OCI-LY3 (cell line): ENCODE measurements at regions not wholly inside any gene's neighbourhood (a gene's known extent, or its start where the extent isn't known, plus 50 kb on each side); places are given as distances from the start of the nearest gene placed in this dataset.

Source experiments
- H2AFZ ChIP-seq: fragments of 200-600, 300-600 bp; shearing (Covaris generic); 2 replicates; pipeline ENCODE4 v1.6.0; 2014; ENCODE audit warnings: antibody characterized with exemption, low read depth, low read length
- H3K27ac ChIP-seq: fragments of 200-600, 300-600 bp; sonication (generic); 2 replicates; pipeline ENCODE4 v1.5.1; 2014; ENCODE audit warnings: mild to moderate bottlenecking, low read length, moderate library complexity, mixed read lengths
- H3K27me3 ChIP-seq: fragments of 200-600, 300-600 bp; sonication (generic); 2 replicates; pipeline ENCODE4 v1.6.1; 2014; ENCODE audit warnings: low read depth, low read length, mixed read lengths
- H3K36me3 ChIP-seq: fragments of 200-600, 300-600 bp; sonication (generic); replicated peaks from 2 replicates; pipeline ENCODE3; 2014; ENCODE audit warnings: low read depth, low read length, mixed read lengths
- H3K4me1 ChIP-seq: fragments of 300-600, 200-600 bp; sonication (generic); 2 replicates; pipeline ENCODE4 v1.6.1; 2014; ENCODE audit warnings: low read length, mixed read lengths
- H3K4me2 ChIP-seq: fragments of 200-600, 300-600 bp; sonication (generic); 2 replicates; pipeline ENCODE4 v1.6.1; 2014; ENCODE audit warnings: low read length, mixed read lengths
- H3K4me3 ChIP-seq: fragments of 300-600, 200-600 bp; sonication (generic); 2 replicates; pipeline ENCODE4 v1.5.1; 2014; ENCODE audit warnings: antibody characterized with exemption, mild to moderate bottlenecking, low read length, moderate library complexity
- H3K79me2 ChIP-seq: fragments of 300-600, 200-600 bp; shearing (Covaris generic); 2 replicates; pipeline ENCODE4 v1.6.1; 2014; ENCODE audit warnings: mild to moderate bottlenecking, low read length, mixed read lengths
- H3K9ac ChIP-seq: fragments of 300-600, 200-600 bp; shearing (Covaris generic); 2 replicates; pipeline ENCODE4 v1.6.0; 2014; ENCODE audit warnings: mild to moderate bottlenecking, low read length, moderate library complexity
- H3K9me3 ChIP-seq: fragments of 200-600, 300-600 bp; shearing (Covaris generic); 2 replicates; pipeline ENCODE4 v1.6.1; 2014; ENCODE audit warnings: low read length, mixed read lengths; ENCODE audit not compliant: insufficient read depth
- H4K20me1 ChIP-seq: fragments of 200-600, 300-600 bp; sonication (generic); 2 replicates; pipeline ENCODE4 v1.6.1; 2016; ENCODE audit warnings: low read length, mixed read lengths; ENCODE audit not compliant: insufficient read depth
- EZH2phosphoT487 ChIP-seq: fragments of 200-600 bp; shearing (Covaris generic); IDR thresholded peaks from 2 replicates; pipeline ENCODE4 v1.6.1; 2018; ENCODE audit warnings: antibody characterized with exemption, mixed run types, low read depth
- TF ChIP-seq, protein P1 (sequence below): fragments of 200-600, 300-600 bp; sonication (generic); IDR thresholded peaks from 2 replicates; pipeline ENCODE4 v1.5.1; 2014; ENCODE audit warnings: antibody characterized with exemption, low read length, low read depth

DNA sequence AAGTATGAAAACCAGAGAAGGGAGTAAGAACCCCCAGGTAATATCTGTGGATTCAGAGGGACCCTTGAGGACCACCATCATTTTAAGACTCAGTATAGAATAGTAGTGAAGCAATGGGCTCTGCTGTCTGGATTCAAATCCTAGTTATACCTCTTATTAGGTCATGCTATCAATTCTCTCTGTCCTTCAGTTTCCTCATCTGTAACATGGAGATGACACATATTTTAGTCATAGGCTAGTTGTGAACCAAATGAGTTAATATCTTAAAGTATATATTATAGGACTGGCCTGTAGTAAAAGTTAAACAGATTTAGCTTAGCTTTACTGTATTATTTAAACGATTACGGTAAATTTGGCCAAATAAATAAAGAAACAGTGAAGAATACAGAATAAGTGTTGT lies 177.3 kb upstream of the GOLIM4 start:
- Histone ChIP-seq H3K27ac (no peak overlapping the region), H3K79me2 (peaks cover 7% of the 10 kb centered on the region), H2AFZ (no peak overlapping the region), H3K4me2 (no peak overlapping the region), H3K36me3 (peaks cover 7% of the 10 kb centered on the region), H3K27me3 (no peaks in the 10 kb centered on the region), H3K9me3 (no peaks in the 10 kb centered on the region), H3K4me1 (peaks cover 7% of the 10 kb centered on the region), H3K4me3 (no peak overlapping the region), H4K20me1 (0 out of 2 replicates have a peak, but pooled peaks cover 5% of the 10 kb centered on the region), H3K9ac (no peak overlapping the region)
- TF ChIP-seq, protein P1, sequence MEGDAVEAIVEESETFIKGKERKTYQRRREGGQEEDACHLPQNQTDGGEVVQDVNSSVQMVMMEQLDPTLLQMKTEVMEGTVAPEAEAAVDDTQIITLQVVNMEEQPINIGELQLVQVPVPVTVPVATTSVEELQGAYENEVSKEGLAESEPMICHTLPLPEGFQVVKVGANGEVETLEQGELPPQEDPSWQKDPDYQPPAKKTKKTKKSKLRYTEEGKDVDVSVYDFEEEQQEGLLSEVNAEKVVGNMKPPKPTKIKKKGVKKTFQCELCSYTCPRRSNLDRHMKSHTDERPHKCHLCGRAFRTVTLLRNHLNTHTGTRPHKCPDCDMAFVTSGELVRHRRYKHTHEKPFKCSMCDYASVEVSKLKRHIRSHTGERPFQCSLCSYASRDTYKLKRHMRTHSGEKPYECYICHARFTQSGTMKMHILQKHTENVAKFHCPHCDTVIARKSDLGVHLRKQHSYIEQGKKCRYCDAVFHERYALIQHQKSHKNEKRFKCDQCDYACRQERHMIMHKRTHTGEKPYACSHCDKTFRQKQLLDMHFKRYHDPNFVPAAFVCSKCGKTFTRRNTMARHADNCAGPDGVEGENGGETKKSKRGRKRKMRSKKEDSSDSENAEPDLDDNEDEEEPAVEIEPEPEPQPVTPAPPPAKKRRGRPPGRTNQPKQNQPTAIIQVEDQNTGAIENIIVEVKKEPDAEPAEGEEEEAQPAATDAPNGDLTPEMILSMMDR = no peak
- no peak for TF ChIP-seq EZH2phosphoT487

DNA sequence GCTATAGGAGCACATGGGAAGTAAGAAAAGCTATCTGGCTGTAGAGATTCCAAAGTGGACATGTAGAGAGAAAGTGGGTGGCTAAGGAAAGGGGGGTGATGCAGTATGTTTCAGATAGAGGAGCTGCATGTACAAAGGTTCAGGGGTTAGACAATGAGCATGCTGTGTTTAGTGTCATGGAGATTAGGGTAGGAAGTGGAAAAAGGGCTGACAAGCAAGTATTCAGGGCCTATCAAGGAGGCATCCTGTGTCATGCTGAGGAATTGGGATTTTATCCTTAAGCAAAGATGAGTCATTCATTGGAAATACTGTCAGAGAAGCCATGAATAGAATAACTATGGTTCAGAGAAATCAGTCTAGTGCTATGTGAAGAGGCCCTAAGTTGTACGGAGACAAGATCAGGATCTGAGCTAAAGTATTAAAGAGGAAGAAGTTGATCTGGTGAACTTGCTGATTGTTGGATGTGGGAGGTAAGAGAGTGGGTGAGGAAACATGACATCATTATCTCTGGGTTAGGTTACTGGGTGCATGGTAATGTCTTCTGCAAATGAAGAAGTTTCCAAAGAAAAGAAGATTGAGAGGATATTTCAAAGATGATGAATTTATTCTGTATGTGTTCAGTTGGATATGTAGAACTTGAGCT lies 176.7 kb upstream of the GOLIM4 start:
- Histone ChIP-seq H3K9ac (no peak overlapping the region), H3K36me3 (peaks cover 7% of the 10 kb centered on the region)
- TF ChIP-seq EZH2phosphoT487 = no peak
- TF ChIP-seq, protein P1 = no peak

DNA sequence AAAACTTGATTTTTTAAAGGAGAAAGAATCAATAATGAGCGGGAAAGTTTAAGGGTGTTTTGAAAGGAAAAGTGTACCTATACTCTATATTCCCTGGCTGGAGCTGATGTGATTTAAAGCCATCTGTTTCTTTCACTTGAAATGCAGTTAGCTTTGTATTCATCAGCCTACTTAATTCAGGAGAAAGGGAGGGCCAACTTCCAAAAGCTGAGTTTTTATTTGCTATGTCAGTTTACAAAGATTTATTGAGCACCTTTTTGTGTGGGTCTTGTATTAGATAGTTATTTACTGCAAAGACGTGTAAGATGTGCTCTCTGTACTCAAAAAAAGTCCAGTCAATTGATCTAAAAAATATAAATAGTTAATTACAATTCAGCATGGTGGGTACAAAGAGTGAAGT lies 176.2 kb upstream of the GOLIM4 start:
- Histone ChIP-seq H3K27me3 (no peaks in the 10 kb centered on the region), H3K4me2 (no peak overlapping the region), H2AFZ (no peak overlapping the region), H3K9me3 (no peaks in the 10 kb centered on the region), H3K4me1 (peaks cover 7% of the 10 kb centered on the region), H3K79me2 (peaks cover 7% of the 10 kb centered on the region), H3K9ac (no peak overlapping the region), H3K4me3 (no peak overlapping the region), H3K27ac (no peak overlapping the region), H3K36me3 (peaks cover 7% of the 10 kb centered on the region), H4K20me1 (0 out of 2 replicates have a peak, but pooled peaks cover 5% of the 10 kb centered on the region)
- no peak for TF ChIP-seq EZH2phosphoT487
- TF ChIP-seq, protein P1 = no peak

More for the DNA sequence above, 176.7 kb upstream of the GOLIM4 start:
- H3K27me3 ChIP-seq = no peaks in the 10 kb centered on the region
- 0 out of 2 replicates have a peak, but pooled peaks cover 5% of the 10 kb centered on the region for H4K20me1 ChIP-seq
- no peak overlapping the region for H3K4me2 ChIP-seq
- H3K27ac ChIP-seq = no peak overlapping the region
- no peak overlapping the region for H3K4me3 ChIP-seq
- no peaks in the 10 kb centered on the region for H3K9me3 ChIP-seq
- peaks cover 7% of the 10 kb centered on the region for H3K4me1 ChIP-seq
- no peak overlapping the region for H2AFZ ChIP-seq
- peaks cover 7% of the 10 kb centered on the region for H3K79me2 ChIP-seq

DNA sequence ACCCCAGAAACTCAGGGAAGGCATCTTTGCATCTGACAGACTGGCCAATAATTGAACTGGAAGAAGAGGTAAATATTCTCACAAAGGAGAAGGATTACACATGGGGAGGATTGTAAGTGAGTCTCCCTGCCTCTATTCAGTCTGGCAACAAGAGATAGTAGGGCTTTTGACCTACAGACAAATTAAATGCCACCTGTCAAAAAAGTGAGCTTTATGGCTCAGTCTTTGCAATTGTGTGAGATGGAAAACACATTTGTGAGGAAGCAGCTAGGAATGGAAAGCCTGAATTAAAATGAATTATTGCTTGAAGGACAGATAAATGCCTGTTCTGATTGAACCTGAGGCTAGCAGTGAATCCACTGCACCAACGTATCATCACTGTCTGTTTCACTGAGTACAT lies 173.3 kb upstream of the GOLIM4 start:
- H3K4me3 ChIP-seq = no peak overlapping the region
- H4K20me1 ChIP-seq = no peaks in the 10 kb centered on the region
- H3K9me3 ChIP-seq = no peaks in the 10 kb centered on the region
- no peak overlapping the region for H2AFZ ChIP-seq
- H3K36me3 ChIP-seq = peaks cover 5% of the 10 kb centered on the region
- peaks cover 5% of the 10 kb centered on the region for H3K4me1 ChIP-seq
- TF ChIP-seq, protein P1 = no peak
- no peak for TF ChIP-seq EZH2phosphoT487
- no peak overlapping the region for H3K4me2 ChIP-seq
- H3K9ac ChIP-seq = no peak overlapping the region
- no peak overlapping the region for H3K27ac ChIP-seq
- no peaks in the 10 kb centered on the region for H3K27me3 ChIP-seq
- H3K79me2 ChIP-seq = peaks cover 12% of the 10 kb centered on the region
